NCI-H2081 (cell line): ENCODE measurements at regions not wholly inside any gene's neighbourhood (a gene's known extent, or its start where the extent isn't known, plus 50 kb on each side); places are given as distances from the start of the nearest gene placed in this dataset.
"Not testable (repeated sequence)": the region's sequence is repeated elsewhere in the genome, so short reads cannot be mapped to it uniquely, and the experiment has no call there.

Source experiments
- DNase-seq, 2 experiments: peaks; one replicate each; lab custom pipeline; 2025; lab: John Stamatoyannopoulos, UW

DNA sequence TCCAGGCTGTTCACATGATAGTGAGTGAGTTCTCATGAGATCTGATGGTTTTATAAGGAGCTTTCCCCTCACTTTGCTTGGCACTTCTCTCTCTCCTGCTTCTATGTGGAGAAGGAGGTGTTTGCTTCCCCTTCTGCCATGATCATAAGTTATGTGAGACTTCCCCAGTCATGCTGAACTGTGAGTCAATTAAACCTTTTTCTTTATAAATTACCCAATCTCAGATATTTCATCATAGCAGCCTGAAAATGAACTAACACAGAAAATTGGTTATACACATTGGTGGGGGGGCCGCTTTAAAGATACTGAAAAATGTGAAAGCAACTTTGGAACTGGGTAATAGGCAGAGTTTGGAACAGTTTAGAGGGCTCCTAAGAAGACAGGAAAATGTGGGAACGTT is 741.1 kb upstream of the LUZP2 start:
- DNase-seq, result no peak

DNA sequence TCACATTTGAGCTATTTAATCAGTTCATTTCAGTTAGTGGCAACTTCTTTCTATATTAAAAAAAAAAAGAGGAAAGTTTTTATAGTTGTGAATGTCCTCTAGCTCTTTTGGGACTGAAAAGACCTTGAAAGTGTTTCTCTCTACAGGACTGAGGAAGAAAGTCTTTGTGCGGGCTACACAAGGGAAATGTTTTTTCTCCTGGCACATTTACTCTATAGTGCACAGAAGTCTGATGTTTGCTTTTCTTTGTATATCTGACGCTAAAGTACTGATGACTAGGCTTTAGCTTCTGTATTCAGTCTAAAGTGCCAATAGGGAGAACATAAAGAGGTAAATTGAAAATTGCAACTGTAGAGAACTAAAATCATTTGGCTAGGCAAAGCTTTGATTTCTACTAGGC is 737.4 kb upstream of the LUZP2 start:
- DNase-seq, result no peak

DNA sequence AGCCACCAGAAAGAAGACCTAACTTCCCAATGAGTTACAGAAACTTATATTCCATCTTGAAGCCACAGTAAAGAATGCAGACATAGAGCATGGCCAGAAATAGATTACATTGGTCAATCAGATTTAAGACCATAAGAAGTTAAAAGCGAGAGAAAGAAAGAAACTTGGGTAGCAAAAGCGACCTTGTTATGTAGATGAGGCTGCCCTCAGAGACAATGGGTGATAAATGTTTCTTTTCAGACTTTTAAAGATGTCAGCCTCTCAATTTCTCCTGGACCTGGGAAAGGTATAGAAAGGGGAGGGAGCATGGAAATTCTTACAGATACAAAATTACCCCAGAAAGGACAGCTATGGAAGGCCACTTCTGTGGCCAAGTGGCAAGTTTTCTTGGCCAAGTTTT is 732.6 kb upstream of the LUZP2 start:
- DNase-seq, result no peak

DNA sequence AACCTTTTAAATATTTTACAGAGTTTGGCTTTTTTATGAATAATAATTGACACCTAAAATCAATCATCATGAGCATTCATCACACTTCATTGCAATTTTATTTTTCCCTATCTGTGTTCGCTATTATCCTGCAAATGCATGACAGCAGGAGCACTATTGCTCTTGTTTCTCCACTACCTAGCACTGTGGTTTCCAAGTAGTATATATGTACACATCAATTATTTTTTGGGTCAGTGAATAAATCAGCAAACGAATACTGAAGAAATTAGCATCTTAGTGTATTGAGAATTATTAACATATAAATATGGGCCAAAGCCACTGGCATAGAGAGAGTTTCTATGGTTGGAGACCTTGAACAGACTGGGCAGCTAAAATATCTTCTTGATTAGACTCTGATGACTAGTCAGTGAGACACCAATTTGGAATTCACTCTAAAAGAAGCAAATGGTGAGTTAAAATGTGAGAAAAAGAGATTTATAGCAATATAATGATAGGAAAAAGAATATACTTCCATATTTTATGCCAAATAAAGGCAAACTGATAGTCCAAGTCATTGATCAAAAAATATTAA is 731.1 kb upstream of the LUZP2 start:
- no peak for DNase-seq

DNA sequence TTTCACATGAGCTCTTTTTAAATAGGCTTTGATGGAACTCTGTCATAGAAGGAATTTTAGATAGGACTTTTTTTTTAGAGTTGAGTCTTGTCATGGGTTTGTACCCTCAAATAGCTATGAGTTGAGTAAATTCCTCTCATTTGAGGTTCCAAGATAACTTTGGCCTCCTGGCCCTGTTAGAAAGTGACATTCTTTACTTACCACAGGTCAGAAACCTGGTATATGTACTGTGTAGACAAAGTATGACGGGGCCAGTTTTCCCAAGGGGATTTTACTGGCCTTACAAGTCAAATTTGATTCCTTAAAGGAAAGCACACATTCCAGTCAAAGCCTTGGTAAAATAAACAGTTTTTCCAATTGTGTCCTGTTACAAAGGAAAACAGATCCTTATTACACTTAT is 729.3 kb upstream of the LUZP2 start:
- no peak for DNase-seq

DNA sequence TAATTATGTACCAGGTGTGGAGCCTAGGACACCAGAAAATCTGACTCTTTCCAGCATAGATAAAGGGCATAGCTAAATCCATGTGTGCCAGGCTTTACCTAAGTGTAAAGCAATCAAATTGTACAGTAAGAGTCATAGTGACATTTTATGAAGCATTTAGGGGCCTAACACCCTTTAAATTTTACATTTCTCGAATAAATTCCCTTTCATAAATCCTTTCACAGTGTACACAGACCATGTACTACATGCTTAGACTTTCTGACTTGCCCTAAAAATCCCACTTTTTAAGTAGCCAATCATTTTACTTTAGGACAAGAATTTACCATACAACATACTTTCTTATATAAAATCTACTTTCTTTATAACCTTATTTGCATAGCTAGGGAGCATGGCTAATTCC is 727.6 kb upstream of the LUZP2 start:
- no peak for DNase-seq

DNA sequence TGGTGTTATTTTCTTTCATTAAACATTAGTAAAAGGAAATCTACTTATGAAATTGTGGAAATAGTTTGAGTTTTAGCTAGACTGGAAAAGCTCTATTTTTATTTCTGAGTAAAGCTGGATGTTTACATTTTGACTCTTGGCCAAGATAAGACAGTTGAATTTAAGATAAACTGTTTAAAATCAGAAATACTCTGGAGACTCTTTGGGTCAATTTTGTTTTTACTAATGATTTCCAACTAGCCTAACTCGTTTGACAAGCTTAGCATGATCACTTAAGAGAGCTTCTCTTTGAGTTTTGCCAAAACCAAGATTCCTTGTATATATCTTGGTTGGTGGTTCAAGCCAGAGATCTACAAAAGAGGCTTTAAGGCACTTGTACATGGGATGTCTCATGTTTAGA is 724.8 kb upstream of the LUZP2 start:
- DNase-seq, result no peak

DNA sequence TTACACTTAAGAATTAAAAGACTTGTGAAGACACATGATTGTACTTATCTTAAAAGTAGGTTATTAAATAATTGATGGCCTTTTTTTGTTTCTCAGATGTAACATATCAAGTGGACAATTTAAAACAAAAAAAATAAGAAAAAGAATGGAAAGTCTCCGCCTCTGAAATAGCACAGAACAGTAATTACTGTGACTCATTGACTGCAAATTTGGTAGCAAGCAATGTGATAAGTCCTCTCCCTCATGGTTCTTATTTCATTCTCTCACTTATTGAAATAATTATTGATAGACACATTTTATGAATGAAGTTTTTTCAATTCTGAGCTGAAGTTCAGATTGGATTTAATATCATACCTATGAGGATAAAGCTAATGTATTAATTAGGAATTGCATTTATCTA is 717.9 kb upstream of the LUZP2 start:
- DNase-seq, result no peak

DNA sequence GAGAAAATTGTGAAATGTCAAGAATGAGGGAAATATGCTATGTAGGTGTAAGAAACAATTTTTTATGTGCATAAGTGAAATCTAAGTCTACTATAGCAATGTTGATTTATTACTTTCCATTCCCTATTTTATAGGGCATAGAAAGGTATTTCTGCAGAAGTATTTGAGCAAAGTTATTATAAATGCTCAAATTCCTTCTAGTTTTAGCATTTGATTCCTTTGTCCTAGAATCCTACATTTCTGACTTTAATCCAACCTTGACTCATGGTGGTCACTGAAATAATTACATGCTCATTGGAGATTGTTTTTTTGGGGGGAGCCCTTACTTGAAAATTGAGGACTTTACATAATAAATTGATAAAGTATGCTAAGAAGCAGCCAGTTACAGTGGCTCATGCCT is 716.6 kb upstream of the LUZP2 start:
- no peak for DNase-seq

DNA sequence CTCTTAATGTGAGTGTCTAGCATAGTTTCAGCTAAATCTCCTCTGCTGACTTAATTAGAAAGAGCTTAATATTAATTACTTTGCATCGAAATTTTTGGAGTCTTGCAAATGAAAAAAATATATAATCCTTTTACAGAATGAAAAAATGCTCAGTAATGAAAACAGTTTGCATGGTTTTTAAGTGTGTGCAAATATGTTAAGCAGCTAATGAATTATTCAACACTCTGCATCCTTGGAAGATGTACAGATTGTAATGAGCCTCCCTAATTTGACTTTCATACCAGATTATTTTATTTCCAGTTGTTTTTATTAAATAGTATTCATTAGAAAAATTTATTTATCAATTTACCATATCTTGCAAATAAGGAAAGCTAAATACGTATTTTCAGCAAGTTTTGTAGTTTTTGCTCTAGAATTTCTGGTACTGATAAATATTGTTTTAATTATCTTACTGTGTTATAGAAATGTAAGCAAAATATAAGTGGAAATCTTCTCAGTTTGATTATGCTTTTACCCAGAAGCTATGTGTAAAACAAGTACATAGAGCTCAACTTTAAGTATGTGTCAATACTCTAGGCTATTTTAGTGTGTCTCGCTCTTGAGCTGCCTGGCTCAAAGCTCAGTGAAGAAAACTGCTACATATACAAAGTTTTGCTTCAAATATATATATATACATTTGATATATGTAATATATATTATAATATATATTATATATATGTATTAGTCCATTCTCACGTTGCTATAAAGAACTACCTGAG is 714.9 kb upstream of the LUZP2 start:
- no peak for DNase-seq

DNA sequence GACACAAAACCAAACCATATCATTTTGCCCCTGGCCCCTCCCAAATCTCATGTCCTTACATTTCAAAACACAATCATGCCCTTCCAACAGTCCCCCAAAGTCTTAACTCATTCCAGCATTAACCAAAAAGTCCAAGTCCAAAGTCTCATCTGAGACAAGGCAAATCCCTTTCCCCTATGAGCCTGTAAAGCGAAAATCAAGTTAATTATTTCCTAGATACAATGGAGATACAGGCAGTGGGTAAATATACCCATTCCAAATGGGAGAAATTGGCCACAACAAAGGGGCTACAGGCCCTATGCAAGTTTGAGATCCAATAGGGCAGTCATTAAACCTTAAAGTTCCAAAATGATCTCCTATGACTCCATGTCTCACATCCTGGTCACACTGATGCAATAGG is 709.9 kb upstream of the LUZP2 start:
- not testable (repeated sequence) for DNase-seq

DNA sequence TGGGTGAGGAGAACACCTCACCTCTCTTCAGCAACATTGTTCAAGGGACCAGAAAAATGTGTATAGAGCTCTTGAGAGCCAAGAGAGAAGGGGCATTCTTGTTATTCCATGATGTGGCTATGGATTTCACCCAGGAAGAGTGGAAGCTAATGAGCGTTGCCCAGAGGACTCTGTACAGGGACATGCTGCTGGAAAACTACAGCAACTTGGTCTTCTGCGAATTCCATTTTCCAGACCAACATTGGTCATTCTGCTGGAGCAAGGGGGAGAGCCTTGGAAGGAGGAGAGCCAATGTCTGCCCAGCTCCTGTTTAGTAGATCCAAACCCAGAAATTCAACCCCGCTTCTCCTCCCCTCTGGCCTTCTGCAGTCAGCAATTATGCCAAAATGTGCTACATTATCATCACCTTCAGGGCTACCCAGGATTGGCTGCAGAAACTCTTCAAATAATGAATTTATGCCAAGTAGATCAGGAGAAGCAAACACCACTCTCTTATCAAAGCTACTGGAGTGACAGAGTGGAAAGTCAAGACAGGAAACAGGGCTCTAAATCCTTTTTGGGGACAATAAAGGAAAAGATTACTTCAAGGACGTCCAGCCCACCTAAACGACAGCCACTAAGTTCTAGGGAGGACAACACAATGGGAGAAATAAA is 707.5 kb upstream of the LUZP2 start:
- no peak for DNase-seq

DNA sequence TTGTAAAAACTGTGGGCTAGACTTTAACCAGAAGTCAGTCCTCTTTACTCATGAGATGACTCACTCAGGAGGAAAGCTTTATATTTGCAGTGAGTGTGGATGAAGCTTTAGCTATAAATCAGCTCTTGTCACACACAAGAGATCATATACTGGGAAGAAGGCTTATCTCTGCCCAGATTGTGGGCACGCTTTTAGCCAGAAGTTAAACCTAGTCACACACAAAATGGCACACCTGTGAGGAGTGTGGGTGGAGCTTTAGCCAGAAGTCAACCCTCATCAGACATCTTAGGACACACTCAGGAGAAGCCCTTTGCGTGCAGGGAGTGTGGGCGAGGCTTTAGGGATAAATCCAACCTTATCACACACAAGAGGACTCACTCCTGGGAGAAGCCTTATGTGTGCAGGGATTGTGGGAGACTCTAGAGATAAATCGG is 706.9 kb upstream of the LUZP2 start:
- DNase-seq, result no peak

DNA sequence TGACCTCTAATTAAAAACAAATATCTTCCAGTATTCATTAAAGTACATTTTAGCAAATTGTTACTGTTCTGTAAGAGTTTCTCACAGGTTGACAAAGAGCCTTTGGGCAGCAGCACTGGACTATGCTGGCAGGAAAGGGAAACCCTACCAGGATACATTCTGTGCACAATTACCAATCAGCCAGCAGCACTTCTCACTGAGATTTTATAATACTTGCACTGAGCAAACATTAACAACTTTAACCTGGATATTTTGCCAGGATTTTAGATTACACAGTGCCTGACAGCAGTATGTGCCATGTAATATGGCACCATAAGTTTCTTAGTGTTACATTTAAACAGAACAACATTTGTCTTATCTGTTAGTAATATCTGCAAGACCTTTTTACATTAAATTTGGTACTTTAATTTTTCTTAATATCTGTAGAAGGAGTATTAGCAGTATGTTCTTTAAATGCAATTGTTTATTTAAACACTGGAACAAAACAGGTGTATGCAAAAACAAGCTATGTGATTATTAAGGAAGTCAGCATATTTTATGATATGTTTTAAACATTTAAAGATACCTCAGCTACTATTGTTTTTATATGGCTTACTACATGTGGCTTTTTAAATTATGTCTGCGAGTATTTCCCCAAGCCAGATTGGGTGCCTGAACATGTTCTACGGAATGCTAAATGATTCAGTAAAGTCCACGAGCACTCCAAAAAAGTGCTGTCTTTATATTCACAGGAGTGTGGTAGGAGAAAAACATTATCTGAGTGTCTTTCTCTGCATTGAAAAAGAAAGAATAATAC is 699.0 kb upstream of the LUZP2 start:
- peak; percentile 36 to 82 for DNase-seq

DNA sequence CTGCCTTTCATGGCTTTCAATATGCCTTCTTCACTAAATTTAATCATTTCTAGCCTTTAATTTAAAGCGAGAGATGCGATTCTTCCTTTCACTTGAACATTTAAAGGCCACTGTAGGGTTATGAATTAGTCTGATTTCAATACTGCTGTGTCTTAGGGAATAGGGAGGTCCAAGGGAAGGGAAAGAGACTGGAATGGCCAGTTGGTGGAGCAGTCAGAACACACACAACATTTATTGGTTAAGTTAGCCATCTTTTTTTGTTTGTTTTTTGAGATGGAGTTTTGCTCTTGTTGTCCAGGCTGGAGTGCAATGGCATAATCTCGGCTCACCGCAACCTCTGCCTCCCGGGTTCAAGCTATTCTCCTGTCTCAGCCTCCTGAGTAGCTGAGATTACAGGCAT is 662.5 kb upstream of the LUZP2 start:
- DNase-seq, result not testable (repeated sequence)

DNA sequence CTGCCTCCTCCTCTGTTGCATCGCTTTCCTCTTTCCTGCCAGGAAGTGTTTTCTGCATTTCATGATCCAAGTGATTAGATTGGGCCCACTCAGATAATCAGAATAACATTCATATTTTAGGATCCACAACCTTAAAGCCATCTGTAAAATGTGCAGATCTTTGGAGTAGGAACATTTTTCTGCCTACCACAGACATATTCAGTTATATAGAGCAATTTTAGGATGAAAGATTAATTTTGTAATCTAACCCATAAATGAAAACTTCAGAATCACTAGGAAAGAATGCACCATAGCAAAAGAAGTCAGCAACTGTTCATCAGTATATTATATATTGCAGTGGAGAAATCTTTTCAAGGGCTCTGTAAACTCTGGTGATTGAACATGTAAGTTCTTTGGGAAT is 659.9 kb upstream of the LUZP2 start:
- DNase-seq, result no peak

DNA sequence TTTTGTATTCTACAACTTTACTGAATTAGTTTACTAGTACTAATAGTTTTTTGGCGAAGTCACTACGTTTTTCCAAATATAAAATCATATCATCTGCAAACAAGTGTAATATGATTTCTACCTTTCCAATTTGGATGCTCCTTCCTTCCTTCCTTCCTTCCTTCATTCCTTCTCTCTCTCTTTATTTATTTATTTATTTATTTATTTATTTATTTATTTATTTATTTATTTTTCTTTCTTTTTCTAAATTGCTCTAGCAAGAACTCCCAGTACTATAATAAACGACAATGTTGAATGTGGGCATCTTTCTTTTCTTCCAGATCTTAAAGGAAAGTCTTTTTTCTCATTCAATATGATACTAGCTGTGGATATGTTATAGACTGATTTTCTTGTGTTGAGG is 656.0 kb upstream of the LUZP2 start:
- no peak for DNase-seq

DNA sequence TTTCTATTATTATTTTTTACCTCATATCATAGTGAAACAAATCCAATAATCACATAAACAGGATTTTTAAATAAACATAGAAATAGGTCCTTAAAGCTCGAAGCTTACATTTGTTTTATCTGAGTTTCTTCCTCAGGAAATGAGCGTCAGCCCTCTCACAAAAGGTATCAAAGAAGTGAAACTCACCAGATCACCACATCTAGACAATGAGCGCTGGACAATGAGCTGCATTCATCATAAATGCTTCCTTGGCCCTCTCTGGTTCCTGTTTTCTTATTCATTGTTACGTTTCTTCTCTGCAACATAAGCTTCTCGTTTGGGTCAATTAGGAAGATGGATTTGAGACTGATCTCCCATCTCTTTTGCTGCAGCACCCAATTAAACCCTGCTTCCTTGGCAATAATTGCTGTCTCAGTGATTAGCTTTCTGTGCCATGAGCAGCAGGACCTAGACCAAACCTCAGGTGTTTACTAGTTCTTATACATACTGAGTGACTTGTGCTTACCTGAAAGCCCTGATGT is 649.9 kb upstream of the LUZP2 start:
- no peak for DNase-seq

DNA sequence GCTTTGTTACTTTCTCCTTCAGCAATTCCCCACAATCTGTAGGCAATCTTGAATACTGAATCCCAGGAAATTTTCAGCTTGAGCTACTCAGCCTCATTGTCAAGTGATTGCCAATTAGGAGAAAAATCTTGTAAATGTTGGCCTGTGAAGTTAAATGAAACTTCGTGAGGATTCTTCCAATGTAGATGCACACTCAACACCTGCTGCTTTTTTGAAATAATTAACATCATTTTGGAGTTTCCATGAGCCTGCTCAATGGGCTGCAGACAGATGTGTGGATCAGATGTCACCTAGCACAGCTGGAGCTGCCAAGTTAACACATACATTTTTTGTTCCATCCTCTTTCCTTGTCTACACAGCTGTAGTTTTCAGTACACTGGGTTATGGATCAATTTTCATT is 645.6 kb upstream of the LUZP2 start:
- DNase-seq, result peak in 1 of 2 experiments; percentile 37

DNA sequence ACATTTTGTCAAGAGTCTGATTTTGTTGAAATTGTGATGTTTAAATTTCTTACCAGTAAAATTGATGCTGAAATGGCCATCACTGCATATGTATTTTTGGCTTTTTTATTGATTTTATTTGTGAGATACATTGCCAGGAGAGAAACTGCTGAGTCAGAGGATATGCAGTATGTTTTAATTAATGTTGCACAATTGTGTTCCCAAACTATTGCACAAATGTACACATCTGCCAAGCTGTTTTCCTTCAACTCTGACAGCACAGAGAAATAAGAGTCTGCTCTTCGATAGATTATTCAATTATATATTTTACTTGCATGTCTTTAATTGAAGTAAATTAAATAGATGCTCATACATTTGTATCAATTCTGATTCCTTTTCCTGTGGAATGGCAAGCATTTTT is 640.2 kb upstream of the LUZP2 start:
- no peak for DNase-seq

DNA sequence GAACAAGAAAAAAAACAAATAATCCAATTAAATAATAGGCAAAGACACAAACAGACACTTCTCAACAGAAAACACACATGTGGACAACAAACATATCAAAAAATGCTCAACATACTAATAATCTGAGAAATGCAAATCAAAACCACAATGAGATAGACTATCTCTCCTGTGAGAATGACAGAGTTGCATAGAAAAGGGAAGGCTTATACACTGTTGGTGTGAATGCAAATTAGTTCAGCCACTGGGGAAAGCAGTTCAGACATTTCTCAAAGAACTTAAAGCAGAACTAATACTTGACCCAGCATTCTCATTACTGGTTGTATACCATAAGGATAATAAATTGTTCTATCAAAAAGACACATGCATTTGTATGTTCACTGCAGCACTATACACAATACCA is 637.8 kb upstream of the LUZP2 start:
- DNase-seq, result no peak

DNA sequence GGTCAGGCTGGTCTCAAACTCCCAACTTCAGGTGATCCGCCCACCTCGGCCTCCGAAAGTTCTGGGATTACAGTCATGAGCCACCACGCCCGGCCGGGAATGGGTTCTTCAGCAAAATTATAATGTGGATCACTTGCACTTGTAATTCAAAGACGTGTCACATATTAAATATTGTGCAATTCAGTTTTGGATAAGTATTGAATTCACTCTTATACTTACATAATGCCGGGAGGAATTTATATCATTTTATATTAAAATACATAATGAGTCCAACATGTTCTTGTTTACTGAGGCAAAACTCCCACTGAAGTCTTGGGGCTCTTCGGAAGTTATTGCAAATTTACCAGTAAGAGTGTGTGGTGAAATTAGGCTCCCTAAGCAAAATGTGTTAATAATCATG is 635.2 kb upstream of the LUZP2 start:
- DNase-seq, result no peak
